ENCODE measurements at regions not wholly inside any gene's neighbourhood (a gene's known extent, or its start where the extent isn't known, plus 50 kb on each side); places are given as distances from the start of the nearest gene placed in this dataset.
"Not testable (repeated sequence)": the region's sequence is repeated elsewhere in the genome, so short reads cannot be mapped to it uniquely, and the experiment has no call there.

GRCh38 chr13:87185138-87185537 lies 486.0 kb upstream of the SLITRK5 start:
- TF ChIP-seq, protein P1, sequence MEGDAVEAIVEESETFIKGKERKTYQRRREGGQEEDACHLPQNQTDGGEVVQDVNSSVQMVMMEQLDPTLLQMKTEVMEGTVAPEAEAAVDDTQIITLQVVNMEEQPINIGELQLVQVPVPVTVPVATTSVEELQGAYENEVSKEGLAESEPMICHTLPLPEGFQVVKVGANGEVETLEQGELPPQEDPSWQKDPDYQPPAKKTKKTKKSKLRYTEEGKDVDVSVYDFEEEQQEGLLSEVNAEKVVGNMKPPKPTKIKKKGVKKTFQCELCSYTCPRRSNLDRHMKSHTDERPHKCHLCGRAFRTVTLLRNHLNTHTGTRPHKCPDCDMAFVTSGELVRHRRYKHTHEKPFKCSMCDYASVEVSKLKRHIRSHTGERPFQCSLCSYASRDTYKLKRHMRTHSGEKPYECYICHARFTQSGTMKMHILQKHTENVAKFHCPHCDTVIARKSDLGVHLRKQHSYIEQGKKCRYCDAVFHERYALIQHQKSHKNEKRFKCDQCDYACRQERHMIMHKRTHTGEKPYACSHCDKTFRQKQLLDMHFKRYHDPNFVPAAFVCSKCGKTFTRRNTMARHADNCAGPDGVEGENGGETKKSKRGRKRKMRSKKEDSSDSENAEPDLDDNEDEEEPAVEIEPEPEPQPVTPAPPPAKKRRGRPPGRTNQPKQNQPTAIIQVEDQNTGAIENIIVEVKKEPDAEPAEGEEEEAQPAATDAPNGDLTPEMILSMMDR (IDR thresholded peaks at IDR 0.05): not testable (repeated sequence)
- TF ChIP-seq EP300 (IDR thresholded peaks at IDR 0.05): not testable (repeated sequence)

Measured in ovary (tissue), 3 donors.